Hepatocyte (in vitro differentiated cells): ENCODE measurements at regions not wholly inside any gene's neighbourhood (a gene's known extent, or its start where the extent isn't known, plus 50 kb on each side); places are given as distances from the start of the nearest gene placed in this dataset.

Source experiments
- DNase-seq: peaks from one replicate; pipeline ENCODE4 v3.0.0-alpha.2; 2016; ENCODE audit warnings: low spot score
- H2AFZ ChIP-seq: fragments of 200-600 bp; sonication (generic); 2 replicates; pipeline ENCODE4 v1.6.0; 2016; ENCODE audit warnings: antibody characterized with exemption, mild to moderate bottlenecking
- H3K27ac ChIP-seq: fragments of 200-600 bp; sonication (generic); 2 replicates; pipeline ENCODE4 v1.5.1; 2016; ENCODE audit warnings: mild to moderate bottlenecking
- H3K27me3 ChIP-seq: fragments of 200-600 bp; sonication (generic); 2 replicates; pipeline ENCODE4 v1.6.1; 2016
- H3K36me3 ChIP-seq: fragments of 200-600 bp; sonication (generic); replicated peaks from 2 replicates; pipeline ENCODE4 v1.5.1; 2016; ENCODE audit warnings: low read depth; ENCODE audit not compliant: insufficient read depth
- H3K4me1 ChIP-seq: fragments of 200-600 bp; sonication (generic); 2 replicates; pipeline ENCODE4 v1.5.1; 2016; ENCODE audit warnings: mild to moderate bottlenecking, moderate library complexity; ENCODE audit not compliant: insufficient read depth
- H3K4me2 ChIP-seq: fragments of 200-600 bp; sonication (generic); 2 replicates; pipeline ENCODE4 v1.6.0; 2016
- H3K4me3 ChIP-seq: fragments of 200-600 bp; sonication (generic); 2 replicates; pipeline ENCODE4 v1.5.1; 2016; ENCODE audit warnings: mild to moderate bottlenecking
- H3K79me2 ChIP-seq: fragments of 200-600 bp; sonication (generic); 2 replicates; pipeline ENCODE4 v1.6.0; 2017; ENCODE audit warnings: mild to moderate bottlenecking
- H3K9me2 ChIP-seq: fragments of 200-600 bp; sonication (generic); replicated peaks from 2 replicates; pipeline ENCODE4 v1.6.0; 2017; ENCODE audit warnings: mild to moderate bottlenecking; ENCODE audit not compliant: insufficient read depth
- H3K9me3 ChIP-seq: fragments of 200-600 bp; sonication (generic); 2 replicates; pipeline ENCODE4 v1.5.1; 2016; ENCODE audit warnings: low read depth, mild to moderate bottlenecking
- H4K20me1 ChIP-seq: fragments of 200-600 bp; sonication (generic); 2 replicates; pipeline ENCODE4 v1.6.0; 2016; ENCODE audit warnings: mild to moderate bottlenecking; ENCODE audit not compliant: insufficient read depth, poor library complexity, severe bottlenecking
- CTCF ChIP-seq: fragments of 200-600 bp; sonication (generic); IDR thresholded peaks from 2 replicates; pipeline ENCODE4 v1.5.1; 2016; ENCODE audit warnings: antibody characterized with exemption, mild to moderate bottlenecking; ENCODE audit not compliant: poor library complexity
- EZH2 ChIP-seq: fragments of 200-600 bp; sonication (generic); IDR thresholded peaks from 2 replicates; pipeline ENCODE4 v1.6.1; 2016; ENCODE audit warnings: antibody characterized with exemption, mild to moderate bottlenecking, borderline replicate concordance
- EZH2phosphoT487 ChIP-seq: fragments of 200-600 bp; sonication (generic); IDR thresholded peaks from one replicate; pipeline ENCODE4 v1.6.1; 2018; ENCODE audit warnings: antibody characterized with exemption, mild to moderate bottlenecking, low read depth, moderate library complexity; ENCODE audit not compliant: unreplicated experiment, severe bottlenecking
- WGBS: methylation state at CpG from one replicate; pipeline ENCODE4 v1.1.6; 2016; ENCODE audit warnings: low lambda C conversion rate; ENCODE audit errors: missing lambda C conversion rate; 5-methylcytosine and 5-hydroxymethylcytosine counted together

- Histone ChIP-seq H3K27ac (no peak overlapping the region), H2AFZ (no peak overlapping the region), H3K9me3 (no peaks in the 10 kb centered on the region), H3K4me2 (no peak overlapping the region), H3K4me3 (no peak overlapping the region), H3K4me1 (no peaks in the 10 kb centered on the region), H3K9me2 (no peaks in the 10 kb centered on the region), H3K36me3 (no peaks in the 10 kb centered on the region), H3K79me2 (no peaks in the 10 kb centered on the region), H4K20me1 (no peaks in the 10 kb centered on the region), H3K27me3 (no peaks in the 10 kb centered on the region)
- 84% methylated on average over 5 of the region's 5 CpGs for WGBS
- no peak for DNase-seq
- TF ChIP-seq EZH2 (no peak), EZH2phosphoT487 (no peak), CTCF (no peak)
Observed at GRCh38 chr11:127651175-127651887, 650.8 kb upstream of the KIRREL3 start.

DNA sequence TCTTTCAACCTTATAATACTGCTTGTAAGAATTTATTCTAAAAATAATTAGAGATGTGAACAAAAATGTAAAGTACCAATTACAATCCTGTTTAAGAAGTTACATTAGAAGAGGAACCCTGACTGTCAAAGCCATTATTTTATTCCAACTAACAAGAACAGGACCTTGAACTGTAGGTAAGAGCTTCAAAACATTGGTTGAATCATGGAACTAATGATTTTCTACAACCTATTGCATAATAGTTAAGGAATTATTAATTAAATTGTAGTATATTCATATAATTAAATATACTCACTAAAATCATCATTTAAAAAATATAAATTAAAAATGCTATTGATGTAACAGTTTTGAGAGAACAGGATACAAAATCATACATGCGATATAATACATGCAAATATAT is 649.4 kb upstream of the KIRREL3 start:
- Histone ChIP-seq H3K79me2 (no peaks in the 10 kb centered on the region), H3K9me3 (no peaks in the 10 kb centered on the region), H2AFZ (no peak overlapping the region), H3K9me2 (no peaks in the 10 kb centered on the region), H3K27me3 (no peaks in the 10 kb centered on the region), H3K4me3 (no peak overlapping the region), H3K4me2 (no peak overlapping the region), H3K4me1 (no peaks in the 10 kb centered on the region), H3K27ac (no peak overlapping the region), H3K36me3 (no peaks in the 10 kb centered on the region), H4K20me1 (no peaks in the 10 kb centered on the region)
- DNase-seq: no peak
- 97% methylated on average over 1 of the region's 1 CpG for WGBS
- no peak for TF ChIP-seq EZH2phosphoT487
- no peak for TF ChIP-seq EZH2
- no peak for TF ChIP-seq CTCF

DNA sequence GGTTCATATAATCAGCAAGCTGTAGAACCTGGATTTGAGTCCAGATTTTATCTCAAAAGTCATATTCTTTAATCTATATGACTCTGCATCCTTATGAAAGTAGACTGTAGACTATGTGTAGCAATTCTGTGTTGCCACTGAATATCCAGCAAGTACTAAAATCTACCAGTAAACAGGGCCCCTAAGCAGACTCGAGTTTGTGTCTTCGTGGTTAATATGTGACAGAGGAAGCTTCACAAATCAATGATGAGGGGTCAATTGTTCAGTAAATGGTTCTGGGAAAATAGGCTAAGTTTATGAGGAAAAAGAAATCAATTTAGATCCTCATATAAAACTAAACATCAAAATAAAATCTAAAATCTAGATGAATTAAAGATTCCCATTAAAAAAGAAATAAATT is 648.5 kb upstream of the KIRREL3 start:
- Histone ChIP-seq H3K79me2 (no peaks in the 10 kb centered on the region), H3K9me3 (no peaks in the 10 kb centered on the region), H3K27me3 (no peaks in the 10 kb centered on the region), H3K4me3 (no peak overlapping the region), H3K4me1 (no peaks in the 10 kb centered on the region), H2AFZ (no peak overlapping the region), H3K9me2 (no peaks in the 10 kb centered on the region), H3K27ac (no peak overlapping the region), H4K20me1 (no peaks in the 10 kb centered on the region), H3K36me3 (no peaks in the 10 kb centered on the region), H3K4me2 (no peak overlapping the region)
- TF ChIP-seq EZH2: no peak
- TF ChIP-seq EZH2phosphoT487: no peak
- no peak for TF ChIP-seq CTCF
- WGBS: 66% methylated on average over 2 of the region's 2 CpGs
- DNase-seq: no peak

GRCh38 chr11:127648583-127648982 is 648.0 kb upstream of the KIRREL3 start:
- Histone ChIP-seq H3K9me3 (no peaks in the 10 kb centered on the region), H3K27ac (no peak overlapping the region), H4K20me1 (no peaks in the 10 kb centered on the region), H3K79me2 (no peaks in the 10 kb centered on the region), H3K4me2 (no peak overlapping the region), H3K36me3 (no peaks in the 10 kb centered on the region), H2AFZ (no peak overlapping the region), H3K9me2 (no peaks in the 10 kb centered on the region), H3K4me1 (no peaks in the 10 kb centered on the region), H3K27me3 (no peaks in the 10 kb centered on the region), H3K4me3 (no peak overlapping the region)
- DNase-seq: no peak
- TF ChIP-seq EZH2phosphoT487 (no peak), EZH2 (no peak), CTCF (no peak)
